GM12878 (cell line): ENCODE measurements at regions not wholly inside any gene's neighbourhood (a gene's known extent, or its start where the extent isn't known, plus 50 kb on each side); places are given as distances from the start of the nearest gene placed in this dataset.

Source experiments
- ATAC-seq: fragments of 200-7000 bp; cut with Tn5 transposase; 3 replicates; pipeline ENCODE4 v1.9.1; 2020; ENCODE audit warnings: mild to moderate bottlenecking, moderate library complexity
- BruUV-seq: library from RNA; stranded (reverse); fragments of 400-500 nt; replicated peaks from 2 replicates; lab custom pipeline; 2021; lab: Mats Ljungman, UMichigan
- CTCF ChIA-PET: fragments of 300-600 bp; sonication (Branson Sonifier 250); formaldehyde crosslinking; extraction: SDS; loops from one replicate; lab custom pipeline; 2021; ENCODE audit warnings: inconsistent platforms; lab: Yijun Ruan, JAX
- POLR2A ChIA-PET: fragments of 350-600 bp; formaldehyde crosslinking; extraction: SDS; loops from one replicate; lab custom pipeline; 2021; ENCODE audit warnings: inconsistent platforms; lab: Charles Lee
- RAD21 ChIA-PET: fragments of 300-600 bp; sonication (Branson Sonifier 250); formaldehyde crosslinking; loops from one replicate; lab custom pipeline; 2023; ENCODE audit warnings: antibody characterized with exemption; ENCODE audit not compliant: unreplicated experiment; lab: Charles Lee
- SMC1A ChIA-PET: fragments of 300-600 bp; sonication (Branson Sonifier 250); formaldehyde crosslinking; loops from one replicate; lab custom pipeline; 2023; ENCODE audit not compliant: unreplicated experiment, uncharacterized antibody; lab: Charles Lee
- DNase-seq: peaks from one replicate; pipeline ENCODE4 v3.0.0-alpha.2; 2011; ENCODE audit warnings: low read depth, low spot score
- FAIRE-seq: peaks from 3 replicates; lab custom pipeline; 2011; peaks lifted over from hg19 to GRCh38; lab: Jason Lieb, UNC
- H2AFZ ChIP-seq: 2 replicates; pipeline ENCODE4 v1.6.0; 2011; ENCODE audit warnings: low read depth, low read length, control low read depth; ENCODE audit not compliant: control insufficient read depth
- H3K27ac ChIP-seq: 2 replicates; pipeline ENCODE4 v1.5.1; 2011; ENCODE audit warnings: control low read depth; ENCODE audit not compliant: control insufficient read depth, insufficient read depth
- H3K27me3 ChIP-seq, 2 experiments: replicated peaks in 1 of 2; 2 replicates each; pipeline versions ENCODE4 v1.6.0 to v1.6.1; 2011; ENCODE audit warnings: low read length in 1 of 2; ENCODE audit not compliant: control insufficient read depth in 2 of 2, insufficient read depth in 2 of 2
- H3K36me3 ChIP-seq, 2 experiments: 2 replicates each; pipeline ENCODE4 v1.5.1; 2011; ENCODE audit warnings: low read length in 1 of 2; ENCODE audit not compliant: control insufficient read depth in 2 of 2, insufficient read depth in 2 of 2
- H3K4me1 ChIP-seq: 2 replicates; pipeline ENCODE4 v1.6.1; 2011; ENCODE audit warnings: mild to moderate bottlenecking, low read length, moderate library complexity, mixed read lengths; ENCODE audit not compliant: control insufficient read depth, insufficient read depth
- H3K4me2 ChIP-seq: 2 replicates; pipeline ENCODE4 v1.6.0; 2011; ENCODE audit warnings: control low read depth; ENCODE audit not compliant: control insufficient read depth, insufficient read depth
- H3K4me3 ChIP-seq: fragments of 200-600 bp; sonication (generic); 2 replicates; pipeline ENCODE4 v1.5.1; 2016
- H3K79me2 ChIP-seq: 2 replicates; pipeline ENCODE4 v1.6.0; 2011; ENCODE audit warnings: low read length; ENCODE audit not compliant: control insufficient read depth, insufficient read depth
- H3K9ac ChIP-seq: 2 replicates; pipeline ENCODE4 v1.8.0; 2011; ENCODE audit warnings: low read length, control low read depth, mixed read lengths; ENCODE audit not compliant: control insufficient read depth, insufficient read depth
- H3K9me3 ChIP-seq: replicated peaks from 3 replicates; pipeline ENCODE4 v1.5.1; 2011; ENCODE audit warnings: mild to moderate bottlenecking, low read length; ENCODE audit not compliant: control insufficient read depth, insufficient read depth
- H4K20me1 ChIP-seq: 2 replicates; pipeline ENCODE4 v1.6.0; 2011; ENCODE audit not compliant: control insufficient read depth, insufficient read depth
- BRCA1 ChIP-seq: IDR thresholded peaks from 2 replicates; pipeline ENCODE4 v1.6.1; 2011; ENCODE audit warnings: low read depth, low read length, improper control_type of control experiment
- DPF2 ChIP-seq: fragments of 450-650 bp; IDR thresholded peaks from 2 replicates; pipeline ENCODE4 v1.6.1; 2017; ENCODE audit warnings: mild to moderate bottlenecking
- ESRRA ChIP-seq: IDR thresholded peaks from 2 replicates; pipeline ENCODE4 v1.6.1; 2012; ENCODE audit warnings: mild to moderate bottlenecking, low read length, improper control_type of control experiment
- HDAC6 ChIP-seq: fragments of 200-600 bp; sonication (generic); IDR thresholded peaks from one replicate; pipeline ENCODE4 v1.8.0; 2017; ENCODE audit warnings: antibody characterized with exemption; ENCODE audit not compliant: unreplicated experiment
- MTA2 ChIP-seq: fragments of 450-650 bp; IDR thresholded peaks from 2 replicates; pipeline ENCODE4 v1.6.1; 2016; ENCODE audit warnings: low read depth, mild to moderate bottlenecking, moderate library complexity
- NFYA ChIP-seq: IDR thresholded peaks from 2 replicates; pipeline ENCODE4 v1.6.1; 2011; ENCODE audit warnings: low read depth, mild to moderate bottlenecking, low read length, improper control_type of control experiment, borderline replicate concordance
- SMARCA5 ChIP-seq: fragments of 450-650 bp; IDR thresholded peaks from 2 replicates; pipeline ENCODE4 v1.6.1; 2017; ENCODE audit warnings: mild to moderate bottlenecking
- SREBF2 ChIP-seq: IDR thresholded peaks from 2 replicates; pipeline ENCODE4 v1.6.1; 2012; ENCODE audit warnings: mild to moderate bottlenecking, low read length
- WGBS: methylation state at CpG from one replicate; pipeline ENCODE4 v1.1.6; 2016; ENCODE audit warnings: low lambda C conversion rate; ENCODE audit not compliant: insufficient replicate concordance, insufficient coverage; ENCODE audit errors: missing lambda C conversion rate; 5-methylcytosine and 5-hydroxymethylcytosine counted together
- in situ Hi-C: fragments of 300-500 bp; cut with MboI; formaldehyde crosslinking; loops from 9 replicates; pipeline ENCODE4 v1.14.3; 2018; ENCODE audit warnings: mixed read lengths
- intact Hi-C: fragments of 100-400 bp; cut with micrococcal nuclease; formaldehyde crosslinking; loops from one replicate; pipeline ENCODE4 v1.14.2; 2022; ENCODE audit not compliant: unreplicated experiment
- TF ChIP-seq, protein P1 (sequence below): IDR thresholded peaks from 2 replicates; pipeline ENCODE4 v1.6.1; 2011; ENCODE audit warnings: borderline replicate concordance, low read depth, mild to moderate bottlenecking, moderate library complexity, low read length; ENCODE audit not compliant: insufficient read depth, poor library complexity, severe bottlenecking

GRCh38 chr22:49229483-49230193 is 598.0 kb downstream of the BRD1 start:
- Histone ChIP-seq H4K20me1 (no peaks in the 10 kb centered on the region), H3K9me3 (no peaks in the 10 kb centered on the region; the same call in 2 of the 3 replicates), H3K4me1 (no peaks in the 10 kb centered on the region), H3K9ac (no peak overlapping the region), H3K79me2 (no peaks in the 10 kb centered on the region), H3K4me2 (no peak overlapping the region), H2AFZ (no peak overlapping the region), H3K27ac (no peak overlapping the region), H3K36me3 (no peaks in the 10 kb centered on the region), H3K4me3 (no peak overlapping the region), H3K27me3 (no peaks in the 10 kb centered on the region)
- TF ChIP-seq NFYA (no peak), ESRRA (no peak), DPF2 (no peak), HDAC6 (no peak), SMARCA5 (no peak), BRCA1 (no peak), MTA2 (no peak), SREBF2 (no peak)
- TF ChIP-seq, protein P1, sequence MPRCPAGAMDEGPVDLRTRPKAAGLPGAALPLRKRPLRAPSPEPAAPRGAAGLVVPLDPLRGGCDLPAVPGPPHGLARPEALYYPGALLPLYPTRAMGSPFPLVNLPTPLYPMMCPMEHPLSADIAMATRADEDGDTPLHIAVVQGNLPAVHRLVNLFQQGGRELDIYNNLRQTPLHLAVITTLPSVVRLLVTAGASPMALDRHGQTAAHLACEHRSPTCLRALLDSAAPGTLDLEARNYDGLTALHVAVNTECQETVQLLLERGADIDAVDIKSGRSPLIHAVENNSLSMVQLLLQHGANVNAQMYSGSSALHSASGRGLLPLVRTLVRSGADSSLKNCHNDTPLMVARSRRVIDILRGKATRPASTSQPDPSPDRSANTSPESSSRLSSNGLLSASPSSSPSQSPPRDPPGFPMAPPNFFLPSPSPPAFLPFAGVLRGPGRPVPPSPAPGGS, result no peak
- SMC1A ChIA-PET, result no interaction called here
- in situ Hi-C loops (no loop called here), intact Hi-C loops (no loop called here)
- POLR2A ChIA-PET, result no interaction called here
- ATAC-seq (no peak), DNase-seq (no peak), FAIRE-seq (no peak)
- RAD21 ChIA-PET, result no interaction called here
- CTCF ChIA-PET, result no interaction called here
- WGBS, result 4% methylated on average over 10 of the region's 10 CpGs
- no TSS peak for BruUV-seq
